ENCODE measurements at regions not wholly inside any gene's neighbourhood (a gene's known extent, or its start where the extent isn't known, plus 50 kb on each side); places are given as distances from the start of the nearest gene placed in this dataset.

- DNase-seq (ENCODE audit: low read depth): no peak
These were observed 251.5 kb upstream of the FN1 start for GRCh38 chr2:215687149-215688031.

GRCh38 chr2:215685238-215685990 lies 249.5 kb upstream of the FN1 start:
- no peak for DNase-seq (ENCODE audit: low read depth)

- DNase-seq (ENCODE audit: low read depth): no peak
These were observed 248.8 kb upstream of the FN1 start for GRCh38 chr2:215684448-215685237.

- no peak for DNase-seq (ENCODE audit: low read depth)
These were observed 247.4 kb upstream of the FN1 start for GRCh38 chr2:215683295-215683694.

- no peak for DNase-seq (ENCODE audit: low read depth)
These were observed 246.1 kb upstream of the FN1 start for GRCh38 chr2:215681799-215682596.

GRCh38 chr2:215680605-215681598 lies 245.0 kb upstream of the FN1 start:
- no peak for DNase-seq (ENCODE audit: low read depth)

- DNase-seq (ENCODE audit: low read depth): no peak
These were observed 242.2 kb upstream of the FN1 start for GRCh38 chr2:215678094-215678493.

GRCh38 chr2:215677481-215677880 lies 241.6 kb upstream of the FN1 start:
- DNase-seq (ENCODE audit: low read depth): no peak

GRCh38 chr2:215672406-215672805 lies 236.5 kb upstream of the FN1 start:
- DNase-seq (ENCODE audit: low read depth): no peak

GRCh38 chr2:215671691-215672090 lies 235.8 kb upstream of the FN1 start:
- no peak for DNase-seq (ENCODE audit: low read depth)

GRCh38 chr2:215671244-215671643 lies 235.4 kb upstream of the FN1 start:
- no peak for DNase-seq (ENCODE audit: low read depth)

GRCh38 chr2:215670396-215670795 lies 234.5 kb upstream of the FN1 start:
- no peak for DNase-seq (ENCODE audit: low read depth)

- DNase-seq (ENCODE audit: low read depth): no peak
These were observed 232.5 kb upstream of the FN1 start for GRCh38 chr2:215668378-215668775.

- DNase-seq (ENCODE audit: low read depth): no peak
These were observed 231.9 kb upstream of the FN1 start for GRCh38 chr2:215667585-215668377.

- DNase-seq (ENCODE audit: low read depth): no peak
These were observed 229.1 kb upstream of the FN1 start for GRCh38 chr2:215664847-215665525.

- DNase-seq (ENCODE audit: low read depth): no peak
These were observed 226.8 kb upstream of the FN1 start for GRCh38 chr2:215662715-215663114.

- no peak for DNase-seq (ENCODE audit: low read depth)
These were observed 224.8 kb upstream of the FN1 start for GRCh38 chr2:215660687-215661086.

GRCh38 chr2:215659650-215660049 lies 223.8 kb upstream of the FN1 start:
- no peak for DNase-seq (ENCODE audit: low read depth)
